T-cell (primary cell): ENCODE measurements at regions not wholly inside any gene's neighbourhood (a gene's known extent, or its start where the extent isn't known, plus 50 kb on each side); places are given as distances from the start of the nearest gene placed in this dataset.

Source experiments
- ATAC-seq, 4 experiments: fragments of 200-7000 bp in 3 of 4; fragments of 150-1000 bp in 1 of 4; cut with Tn5 transposase; replicated peaks in 1 of 4; 1 replicate in 3 of 4; 2 replicates in 1 of 4; pipeline ENCODE4 v1.10.0; 2021; ENCODE audit warnings: moderate library complexity in 3 of 4, mild to moderate bottlenecking in 2 of 4, moderate number of reproducible peaks in 1 of 4
- CTCF ChIA-PET, 2 donors: fragments of 300-600 bp; sonication (Branson Sonifier 250); formaldehyde crosslinking; loops; one replicate each; lab custom pipeline; 2022; ENCODE audit warnings: antibody characterized with exemption in 2 of 2; lab: Charles Lee
- POLR2A ChIA-PET, 2 donors: fragments of 300-600 bp; sonication (Branson Sonifier 250); formaldehyde crosslinking; loops; one replicate each; lab custom pipeline; 2022; ENCODE audit warnings: antibody characterized with exemption in 2 of 2; lab: Charles Lee
- DNase-seq, 35 experiments: peaks; one replicate each; pipeline versions ENCODE4 v3.0.0 to v3.0.0-alpha.2; 2013 to 2023
- H3K27ac ChIP-seq: one replicate; pipeline ENCODE4 v1.5.1; 2013; ENCODE audit warnings: low read length
- H3K27me3 ChIP-seq, 2 experiments: replicated peaks in 1 of 2; 1 replicate in 1 of 2; 2 replicates in 1 of 2; pipeline versions ENCODE4 v1.6.1 to v1.7.0; 2013; ENCODE audit warnings: low read length in 1 of 2, mixed read lengths in 1 of 2; ENCODE audit not compliant: control insufficient read depth in 2 of 2, insufficient read depth in 2 of 2; ENCODE audit errors: extremely low read depth in 1 of 2
- H3K36me3 ChIP-seq, 2 donors: 1 replicate in 1 of 2; 2 replicates in 1 of 2; pipeline versions ENCODE4 v1.6.1 to v1.7.0; 2013; ENCODE audit warnings: low read length in 1 of 2; ENCODE audit not compliant: control insufficient read depth in 2 of 2, insufficient read depth in 1 of 2; ENCODE audit errors: extremely low read depth in 1 of 2
- H3K4me1 ChIP-seq, 2 experiments: 1 replicate in 1 of 2; 2 replicates in 1 of 2; pipeline versions ENCODE4 v1.6.1 to v1.7.0; 2013; ENCODE audit warnings: low read length in 2 of 2, mixed read lengths in 1 of 2; ENCODE audit not compliant: insufficient read depth in 2 of 2, control insufficient read depth in 1 of 2; ENCODE audit errors: extremely low read depth in 1 of 2
- H3K4me3 ChIP-seq, 2 donors: 1 replicate in 1 of 2; 2 replicates in 1 of 2; pipeline versions ENCODE4 v1.5.1 to v1.7.0; 2013; ENCODE audit warnings: mild to moderate bottlenecking in 2 of 2, low read length in 1 of 2, moderate library complexity in 1 of 2; ENCODE audit not compliant: control insufficient read depth in 1 of 2; ENCODE audit errors: extremely low read depth in 1 of 2
- H3K9me3 ChIP-seq: 2 replicates; pipeline ENCODE4 v1.7.0; 2013
- H3K27ac Mint-ChIP-seq, 2 donors: one replicate each; pipeline ENCODE4 v1.8.0; 2020 to 2021; ENCODE audit warnings: mild to moderate bottlenecking in 2 of 2, mixed read lengths in 2 of 2
- H3K27me3 Mint-ChIP-seq, 2 donors: one replicate each; pipeline ENCODE4 v1.8.0; 2021 to 2022; ENCODE audit warnings: mixed read lengths in 2 of 2
- H3K36me3 Mint-ChIP-seq: one replicate; pipeline ENCODE4 v1.8.0; 2021; ENCODE audit warnings: mixed read lengths
- H3K4me1 Mint-ChIP-seq, 3 donors: one replicate each; pipeline ENCODE4 v1.8.0; 2020 to 2022; ENCODE audit warnings: mixed read lengths in 3 of 3, mild to moderate bottlenecking in 1 of 3
- H3K4me3 Mint-ChIP-seq, 3 donors: one replicate each; pipeline ENCODE4 v1.8.0; 2020 to 2022; ENCODE audit warnings: mild to moderate bottlenecking in 3 of 3, mixed read lengths in 3 of 3, moderate library complexity in 3 of 3
- H3K9me3 Mint-ChIP-seq, 3 donors: one replicate each; pipeline ENCODE4 v1.8.0; 2020 to 2022; ENCODE audit warnings: mixed read lengths in 3 of 3
- WGBS: methylation state at CpG from one replicate; pipeline ENCODE4 v1.1.5; 2013; ENCODE audit warnings: missing lambda C conversion rate; ENCODE audit not compliant: insufficient coverage; 5-methylcytosine and 5-hydroxymethylcytosine counted together

DNA sequence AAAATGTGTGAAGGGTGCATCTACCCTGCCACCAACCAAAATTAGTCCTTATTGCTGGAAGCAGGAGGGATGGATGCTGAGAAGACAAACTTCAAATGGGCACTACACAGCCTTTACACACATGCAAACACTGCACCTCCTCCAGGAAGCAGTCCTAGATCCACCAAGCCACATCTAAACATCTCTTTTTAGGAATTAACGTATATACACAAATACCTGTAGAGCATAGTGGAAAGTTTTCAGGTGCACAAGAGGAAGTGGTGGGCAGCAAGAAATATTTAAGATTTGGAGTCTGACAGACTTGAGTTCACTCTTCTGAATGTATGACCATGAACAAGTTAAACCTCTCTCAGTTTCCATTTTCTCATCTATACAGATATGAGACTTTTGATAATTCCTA is 456.6 kb upstream of the PROK2 start:
- no peak overlapping the region for H3K27ac ChIP-seq
- no CpG with 5 or more reads among the region's 1 CpG for WGBS
- no peak for DNase-seq
- no peaks in the 10 kb centered on the region for H3K9me3 Mint-ChIP-seq
- POLR2A ChIA-PET = no interaction called here
- H3K4me3 ChIP-seq = no peak overlapping the region
- no peak for ATAC-seq
- peak overlapping the region in 1 of 2 donors; percentile 20 for H3K27ac Mint-ChIP-seq
- H3K27me3 Mint-ChIP-seq = no peaks in the 10 kb centered on the region
- H3K4me1 ChIP-seq = no peaks in the 10 kb centered on the region
- H3K36me3 Mint-ChIP-seq = no peaks in the 10 kb centered on the region
- CTCF ChIA-PET = no interaction called here
- no peaks in the 10 kb centered on the region for H3K9me3 ChIP-seq
- peaks cover 0 to 9% (median 0%) of the 10 kb centered on the region in 3 donors for H3K4me1 Mint-ChIP-seq
- H3K27me3 ChIP-seq = peaks cover 0 to 7% of the 10 kb centered on the region in 2 experiments
- H3K36me3 ChIP-seq = no peaks in the 10 kb centered on the region
- H3K4me3 Mint-ChIP-seq = no peak overlapping the region

DNA sequence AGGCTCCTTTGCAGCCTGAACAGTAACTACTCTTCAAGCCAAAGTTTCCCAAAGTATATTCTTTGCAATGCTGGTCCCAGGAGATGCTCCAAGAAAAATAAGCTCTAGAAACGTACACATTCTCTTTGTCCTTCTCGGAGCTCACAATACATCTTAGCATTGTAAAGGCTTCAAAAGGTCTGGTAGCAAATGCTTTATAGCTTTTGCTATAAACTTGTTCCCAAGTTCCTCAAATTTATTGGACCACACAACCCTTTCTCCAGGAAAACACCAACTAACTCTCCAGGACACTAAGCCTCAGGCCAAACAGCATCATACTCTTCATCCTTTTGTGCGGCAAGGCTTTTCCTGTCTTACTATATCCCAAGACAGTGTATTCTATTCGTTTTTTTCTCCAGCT is 455.6 kb upstream of the PROK2 start:
- Histone ChIP-seq H3K4me3 (no peak overlapping the region), H3K9me3 (no peaks in the 10 kb centered on the region), H3K27me3 (peaks cover 0 to 5% of the 10 kb centered on the region in 2 experiments), H3K4me1 (no peaks in the 10 kb centered on the region), H3K36me3 (no peaks in the 10 kb centered on the region), H3K27ac (no peak overlapping the region)
- ChIA-PET POLR2A (interaction anchor here in 1 of 2 donors (0.7 kb wide), 1 partner anchor 87 kb away, joined by 3 read pairs; no protein-coding TSS in a partner anchor), CTCF (interaction anchor here in 1 of 2 donors (0.7 kb wide), 1 partner anchor 26 kb away, joined by 3 read pairs; no protein-coding TSS in a partner anchor)
- DNase-seq (no peak), ATAC-seq (no peak)
- no peaks in the 10 kb centered on the region for H3K9me3 Mint-ChIP-seq
- WGBS = 91% methylated on average over 3 of the region's 4 CpGs
- no peaks in the 10 kb centered on the region for H3K27me3 Mint-ChIP-seq
- H3K27ac Mint-ChIP-seq = no peak overlapping the region
- H3K4me1 Mint-ChIP-seq = peaks cover 0 to 9% (median 0%) of the 10 kb centered on the region in 3 donors
- no peaks in the 10 kb centered on the region for H3K36me3 Mint-ChIP-seq
- H3K4me3 Mint-ChIP-seq = no peak overlapping the region

DNA sequence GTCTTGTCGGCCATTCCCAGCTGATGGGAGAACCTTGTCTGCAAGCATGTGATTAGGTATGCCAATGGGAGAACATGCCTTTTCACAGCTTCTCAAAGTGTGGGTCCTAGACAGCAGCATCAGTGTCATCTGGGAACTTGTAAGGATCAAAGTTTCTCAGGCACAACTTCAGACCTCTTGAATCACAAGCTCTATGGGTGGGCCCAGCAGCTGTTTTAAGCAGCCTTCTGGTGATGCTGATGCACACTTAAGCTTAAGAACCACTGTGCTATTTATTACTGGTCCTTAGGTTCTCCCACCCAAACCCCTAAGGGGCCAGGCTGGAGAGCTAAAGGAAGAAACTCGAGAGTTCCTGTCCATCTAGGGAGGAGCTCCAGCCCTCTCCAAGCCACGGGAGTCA is 453.9 kb upstream of the PROK2 start:
- DNase-seq (no peak), ATAC-seq (no peak)
- ChIA-PET POLR2A (interaction anchor here in 1 of 2 donors (0.6 kb wide), 1 partner anchor 618 kb away, joined by 8 read pairs; no protein-coding TSS in a partner anchor), CTCF (no interaction called here)
- H3K27me3 ChIP-seq = peaks cover 0 to under 1% of the 10 kb centered on the region in 2 experiments
- no peak overlapping the region for H3K27ac ChIP-seq
- no peaks in the 10 kb centered on the region for H3K4me1 ChIP-seq
- Mint-ChIP-seq H3K9me3 (no peaks in the 10 kb centered on the region), H3K4me1 (peaks cover 0 to 9% (median 0%) of the 10 kb centered on the region in 3 donors), H3K36me3 (no peaks in the 10 kb centered on the region), H3K27me3 (no peaks in the 10 kb centered on the region), H3K27ac (no peak overlapping the region), H3K4me3 (no peak overlapping the region)
- no CpG with 5 or more reads among the region's 3 CpGs for WGBS
- no peak overlapping the region for H3K4me3 ChIP-seq
- no peaks in the 10 kb centered on the region for H3K9me3 ChIP-seq
- no peaks in the 10 kb centered on the region for H3K36me3 ChIP-seq

DNA sequence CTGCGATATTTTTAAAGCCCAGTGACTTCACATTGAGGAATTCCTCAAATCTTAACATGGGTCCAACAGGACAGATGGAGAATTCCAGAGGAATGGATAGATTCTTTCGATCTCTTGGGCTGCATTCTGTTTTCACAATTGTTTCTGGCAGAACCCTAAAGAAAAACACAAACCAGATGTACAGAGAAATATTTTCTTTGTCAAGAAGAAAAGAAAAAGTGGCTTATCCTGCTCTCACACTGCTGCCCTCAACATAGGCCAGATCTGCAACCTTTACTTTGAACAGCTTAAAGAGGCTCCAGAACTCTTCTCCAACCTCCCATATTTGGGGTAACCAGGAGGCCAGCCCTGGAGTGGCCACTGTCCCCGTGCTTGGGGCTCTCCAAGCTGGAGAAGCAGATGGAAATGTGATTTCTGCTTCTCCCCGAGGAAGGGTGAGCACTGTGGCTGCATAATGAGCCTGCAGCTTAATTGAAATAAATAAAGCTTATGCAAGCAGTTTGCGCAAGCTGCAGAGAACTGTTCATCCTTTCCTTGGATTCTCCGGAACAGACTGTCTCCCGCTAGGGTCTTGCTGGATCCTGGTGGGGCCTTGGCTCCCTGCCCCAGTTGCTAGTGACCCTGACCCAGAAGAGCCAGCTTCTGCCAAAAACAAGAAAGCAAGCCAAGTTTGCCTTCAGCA is 453.2 kb upstream of the PROK2 start:
- Histone ChIP-seq H3K9me3 (no peaks in the 10 kb centered on the region), H3K4me1 (no peaks in the 10 kb centered on the region), H3K36me3 (no peaks in the 10 kb centered on the region), H3K27ac (no peak overlapping the region), H3K27me3 (peaks cover 0 to 3% of the 10 kb centered on the region in 2 experiments), H3K4me3 (no peak overlapping the region)
- DNase-seq (no peak), ATAC-seq (no peak)
- Mint-ChIP-seq H3K4me3 (no peak overlapping the region), H3K36me3 (no peaks in the 10 kb centered on the region), H3K27ac (no peak overlapping the region), H3K27me3 (no peaks in the 10 kb centered on the region), H3K9me3 (no peaks in the 10 kb centered on the region), H3K4me1 (peaks cover 0 to 9% (median 0%) of the 10 kb centered on the region in 3 donors)
- CTCF ChIA-PET = no interaction called here
- WGBS = 86% methylated on average over 5 of the region's 7 CpGs
- POLR2A ChIA-PET = no interaction called here

DNA sequence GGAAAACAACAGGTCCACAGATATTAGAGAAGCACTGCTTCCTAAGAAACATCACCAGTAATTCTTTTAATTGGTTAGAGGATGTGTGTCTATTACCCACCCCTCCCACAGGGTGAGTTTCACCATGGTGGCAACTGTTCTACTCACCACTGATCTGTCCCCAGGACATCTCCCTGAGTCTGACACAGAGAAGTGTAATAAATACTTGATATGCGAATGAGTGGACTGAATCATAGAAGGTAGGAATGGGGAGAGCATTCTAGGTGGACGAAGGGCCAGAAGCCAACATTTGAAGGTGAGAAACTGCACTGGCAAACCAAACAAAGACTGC is 452.7 kb upstream of the PROK2 start:
- Histone ChIP-seq H3K27me3 (peaks cover 0 to 3% of the 10 kb centered on the region in 2 experiments), H3K4me1 (no peaks in the 10 kb centered on the region), H3K27ac (no peak overlapping the region), H3K4me3 (no peak overlapping the region), H3K9me3 (no peaks in the 10 kb centered on the region), H3K36me3 (no peaks in the 10 kb centered on the region)
- Mint-ChIP-seq H3K27ac (no peak overlapping the region), H3K9me3 (no peaks in the 10 kb centered on the region), H3K4me1 (peaks cover 0 to 9% (median 1%) of the 10 kb centered on the region in 3 donors), H3K36me3 (no peaks in the 10 kb centered on the region), H3K27me3 (no peaks in the 10 kb centered on the region), H3K4me3 (no peak overlapping the region)
- ATAC-seq (no peak), DNase-seq (no peak)
- POLR2A ChIA-PET = no interaction called here
- CTCF ChIA-PET = no interaction called here
- 90% methylated on average over 2 of the region's 2 CpGs for WGBS

DNA sequence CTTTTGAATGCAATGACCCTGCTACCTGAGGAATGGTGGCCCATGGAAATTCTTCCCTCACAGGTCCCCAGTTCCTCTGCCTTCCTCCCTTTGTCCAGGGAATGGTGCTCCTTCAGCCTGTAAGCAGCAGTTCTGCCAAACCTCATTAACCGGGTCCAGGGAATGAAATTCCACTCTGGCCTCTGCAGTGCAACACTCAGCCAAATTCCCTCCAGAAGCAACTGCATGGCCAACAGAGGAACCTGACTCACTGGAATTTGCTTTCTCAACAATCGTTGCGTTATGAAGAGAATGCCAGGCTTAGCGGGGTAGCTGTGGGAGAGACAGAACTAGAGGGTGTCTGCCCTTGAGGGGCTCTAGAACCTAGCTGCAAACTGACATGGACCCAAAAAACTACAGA is 449.4 kb upstream of the PROK2 start:
- Histone ChIP-seq H3K9me3 (no peaks in the 10 kb centered on the region), H3K27me3 (peaks cover 0 to 7% of the 10 kb centered on the region in 2 experiments), H3K4me1 (no peaks in the 10 kb centered on the region), H3K4me3 (no peak overlapping the region), H3K36me3 (no peaks in the 10 kb centered on the region), H3K27ac (no peak overlapping the region)
- no peak overlapping the region for H3K27ac Mint-ChIP-seq
- ATAC-seq = no peak
- H3K4me3 Mint-ChIP-seq = no peak overlapping the region
- 97% methylated on average over 4 of the region's 4 CpGs for WGBS
- POLR2A ChIA-PET = no interaction called here
- H3K9me3 Mint-ChIP-seq = no peaks in the 10 kb centered on the region
- CTCF ChIA-PET = no interaction called here
- DNase-seq = no peak
- peaks cover 0 to 2% (median 0%) of the 10 kb centered on the region in 3 donors for H3K4me1 Mint-ChIP-seq
- H3K27me3 Mint-ChIP-seq = peaks cover 4 to 5% of the 10 kb centered on the region in 2 donors
- no peaks in the 10 kb centered on the region for H3K36me3 Mint-ChIP-seq
